HuH-7 (cell line): ENCODE measurements at regions not wholly inside any gene's neighbourhood (a gene's known extent, or its start where the extent isn't known, plus 50 kb on each side); places are given as distances from the start of the nearest gene placed in this dataset.
A peak's percentile ranks its signal among the peaks of the same experiment; 100 is the strongest.

Experiments
- DNase-seq: peaks from one replicate; pipeline ENCODE4 v3.0.0; 2011; ENCODE audit warnings: low spot score

GRCh38 chr5:72619251-72619650, 112.0 kb upstream of the ZNF366 start:
- DNase-seq = no peak

GRCh38 chr5:72618708-72619107, 111.5 kb upstream of the ZNF366 start:
- no peak for DNase-seq

GRCh38 chr5:72615061-72615460, 107.9 kb upstream of the ZNF366 start:
- DNase-seq = no peak

- DNase-seq = no peak
Observed at GRCh38 chr5:72613515-72613914, 106.3 kb upstream of the ZNF366 start.

GRCh38 chr5:72612810-72613209, 105.6 kb upstream of the ZNF366 start:
- no peak for DNase-seq

- peak; percentile 44 for DNase-seq
Observed at GRCh38 chr5:72611118-72611730, 104.0 kb upstream of the ZNF366 start.

- no peak for DNase-seq
Observed at GRCh38 chr5:72608926-72609325, 101.7 kb upstream of the ZNF366 start.

GRCh38 chr5:72608297-72608696, 101.1 kb upstream of the ZNF366 start:
- DNase-seq = no peak

- no peak for DNase-seq
Observed at GRCh38 chr5:72607381-72607780, 100.2 kb upstream of the ZNF366 start.

- no peak for DNase-seq
Observed at GRCh38 chr5:72606525-72606924, 99.3 kb upstream of the ZNF366 start.

- DNase-seq = no peak
Observed at GRCh38 chr5:72605632-72606031, 98.4 kb upstream of the ZNF366 start.

- no peak for DNase-seq
Observed at GRCh38 chr5:72604798-72605154, 97.6 kb upstream of the ZNF366 start.

GRCh38 chr5:72604111-72604797, 97.0 kb upstream of the ZNF366 start:
- no peak for DNase-seq

GRCh38 chr5:72602696-72603685, 95.8 kb upstream of the ZNF366 start:
- no peak for DNase-seq

GRCh38 chr5:72601861-72602260, 94.7 kb upstream of the ZNF366 start:
- DNase-seq = no peak

GRCh38 chr5:72600391-72600981, 93.3 kb upstream of the ZNF366 start:
- DNase-seq = no peak

- no peak for DNase-seq
Observed at GRCh38 chr5:72599519-72600370, 92.5 kb upstream of the ZNF366 start.

- DNase-seq = no peak
Observed at GRCh38 chr5:72599065-72599433, 91.8 kb upstream of the ZNF366 start.

- DNase-seq = no peak
Observed at GRCh38 chr5:72598401-72599064, 91.3 kb upstream of the ZNF366 start.

- DNase-seq = no peak
Observed at GRCh38 chr5:72597456-72597948, 90.3 kb upstream of the ZNF366 start.

- DNase-seq = no peak
Observed at GRCh38 chr5:72596956-72597355, 89.7 kb upstream of the ZNF366 start.
